Suprapubic skin (tissue), 4 donors: ENCODE measurements at regions not wholly inside any gene's neighbourhood (a gene's known extent, or its start where the extent isn't known, plus 50 kb on each side); places are given as distances from the start of the nearest gene placed in this dataset.
A peak's percentile ranks its signal among the peaks of the same experiment; 100 is the strongest.

ENCODE experiments used
- DNase-seq, 2 donors: peaks; one replicate each; pipeline ENCODE4 v3.0.0-alpha.2; 2019; ENCODE audit warnings: low spot score in 2 of 2
- H3K27ac ChIP-seq: fragments of 200-600 bp; sonication (generic); one replicate; pipeline ENCODE4 v1.5.1; 2019
- H3K27me3 ChIP-seq: fragments of 200-600 bp; sonication (generic); one replicate; pipeline ENCODE4 v1.5.1; 2019
- H3K36me3 ChIP-seq: fragments of 200-600 bp; sonication (generic); one replicate; pipeline ENCODE4 v1.5.1; 2019
- H3K4me1 ChIP-seq: fragments of 200-600 bp; sonication (generic); one replicate; pipeline ENCODE4 v1.5.1; 2019
- H3K4me3 ChIP-seq: fragments of 200-600 bp; sonication (generic); one replicate; pipeline ENCODE4 v1.5.1; 2019; ENCODE audit warnings: mild to moderate bottlenecking
- H3K9me3 ChIP-seq: fragments of 200-600 bp; sonication (generic); one replicate; pipeline ENCODE4 v1.5.1; 2019
- CTCF ChIP-seq, 2 donors: fragments of 200-600 bp in 1 of 2; fragments of 450-650 bp in 1 of 2; sonication (generic) in 1 of 2; IDR thresholded peaks; one replicate each; pipeline ENCODE4 v1.5.1; 2016 to 2019; ENCODE audit warnings: antibody characterized with exemption in 2 of 2, mild to moderate bottlenecking in 1 of 2, moderate library complexity in 1 of 2
- EP300 ChIP-seq: sonication (generic); formaldehyde crosslinking; IDR thresholded peaks from one replicate; pipeline ENCODE4 v1.6.1; 2017; ENCODE audit warnings: antibody characterized with exemption
- POLR2A ChIP-seq, 2 donors: fragments of 450-650 bp; IDR thresholded peaks; one replicate each; pipeline ENCODE4 v1.6.1; 2017; ENCODE audit warnings: antibody characterized with exemption in 2 of 2, mild to moderate bottlenecking in 2 of 2, moderate library complexity in 2 of 2
- POLR2AphosphoS5 ChIP-seq, 3 donors: sonication (generic); formaldehyde crosslinking; IDR thresholded peaks; one replicate each; pipeline ENCODE4 v1.6.1; 2017; ENCODE audit warnings: antibody characterized with exemption in 3 of 3
- WGBS: methylation state at CpG from one replicate; pipeline ENCODE4 v1.1.5; 2018; 5-methylcytosine and 5-hydroxymethylcytosine counted together

GRCh38 chr20:50379049-50379990 is 130.9 kb upstream of the PTPN1 start:
- Histone ChIP-seq H3K9me3 (no peaks in the 10 kb centered on the region), H3K36me3 (no peaks in the 10 kb centered on the region), H3K27me3 (no peaks in the 10 kb centered on the region), H3K4me3 (no peak overlapping the region), H3K27ac (peak overlapping the region; percentile 74), H3K4me1 (peaks cover 27% of the 10 kb centered on the region)
- 46% methylated on average over 35 of the region's 38 CpGs for WGBS
- TF ChIP-seq POLR2AphosphoS5 (IDR thresholded peaks at IDR 0.05) (peak in 1 of 3 donors; percentile 75), POLR2A (IDR thresholded peaks at IDR 0.05) (peak in 1 of 2 donors; percentile 90), CTCF (IDR thresholded peaks at IDR 0.05) (no peak), EP300 (no peak)
- DNase-seq, result peak; percentile 95

- Histone ChIP-seq H3K9me3 (no peaks in the 10 kb centered on the region), H3K27me3 (no peaks in the 10 kb centered on the region), H3K4me3 (no peak overlapping the region), H3K36me3 (no peaks in the 10 kb centered on the region), H3K4me1 (peaks cover 27% of the 10 kb centered on the region), H3K27ac (peak overlapping the region; percentile 74)
- 85% methylated on average over 16 of the region's 16 CpGs for WGBS
- no peak for DNase-seq
- no peak for TF ChIP-seq POLR2A (IDR thresholded peaks at IDR 0.05)
- TF ChIP-seq POLR2AphosphoS5 (IDR thresholded peaks at IDR 0.05), result no peak
These were observed 130.0 kb upstream of the PTPN1 start for GRCh38 chr20:50379991-50380696.

GRCh38 chr20:50380697-50381040 is 129.5 kb upstream of the PTPN1 start:
- H3K4me3 ChIP-seq, result no peak overlapping the region
- no peak for TF ChIP-seq POLR2A (IDR thresholded peaks at IDR 0.05)
- TF ChIP-seq EP300, result no peak
- TF ChIP-seq CTCF (IDR thresholded peaks at IDR 0.05), result peak in 1 of 2 donors; percentile 41
- TF ChIP-seq POLR2AphosphoS5 (IDR thresholded peaks at IDR 0.05), result no peak
- no peaks in the 10 kb centered on the region for H3K36me3 ChIP-seq
- H3K27me3 ChIP-seq, result no peaks in the 10 kb centered on the region
- H3K27ac ChIP-seq, result no peak overlapping the region
- DNase-seq, result no peak
- H3K9me3 ChIP-seq, result no peaks in the 10 kb centered on the region
- WGBS, result 57% methylated on average over 5 of the region's 5 CpGs
- peaks cover 27% of the 10 kb centered on the region for H3K4me1 ChIP-seq

GRCh38 chr20:50381075-50381732 is 129.0 kb upstream of the PTPN1 start:
- 59% methylated on average over 7 of the region's 7 CpGs for WGBS
- Histone ChIP-seq H3K36me3 (no peaks in the 10 kb centered on the region), H3K27me3 (no peaks in the 10 kb centered on the region), H3K9me3 (no peaks in the 10 kb centered on the region), H3K4me3 (no peak overlapping the region), H3K4me1 (peaks cover 27% of the 10 kb centered on the region), H3K27ac (no peak overlapping the region)
- no peak for DNase-seq
- TF ChIP-seq POLR2A (IDR thresholded peaks at IDR 0.05), result no peak
- no peak for TF ChIP-seq CTCF (IDR thresholded peaks at IDR 0.05)
- TF ChIP-seq EP300, result no peak
- TF ChIP-seq POLR2AphosphoS5 (IDR thresholded peaks at IDR 0.05), result no peak

- Histone ChIP-seq H3K4me3 (no peak overlapping the region), H3K27ac (no peak overlapping the region), H3K36me3 (no peaks in the 10 kb centered on the region), H3K9me3 (no peaks in the 10 kb centered on the region), H3K27me3 (no peaks in the 10 kb centered on the region), H3K4me1 (peaks cover 27% of the 10 kb centered on the region)
- TF ChIP-seq POLR2AphosphoS5 (IDR thresholded peaks at IDR 0.05) (no peak), EP300 (no peak)
- WGBS, result 71% methylated on average over 13 of the region's 13 CpGs
- DNase-seq, result no peak
These were observed 128.2 kb upstream of the PTPN1 start for GRCh38 chr20:50381771-50382593.
